ENCODE measurements at regions not wholly inside any gene's neighbourhood (a gene's known extent, or its start where the extent isn't known, plus 50 kb on each side); places are given as distances from the start of the nearest gene placed in this dataset.

- TF ChIP-seq SP1 (IDR thresholded peaks at IDR 0.05): no peak
- TF ChIP-seq TARDBP (IDR thresholded peaks at IDR 0.05): no peak
Observed at GRCh38 chr6:84309336-84309735, 81.9 kb upstream of the CEP162 start.

Data from HEK293T (cell line).